Stimulated activated effector memory CD8-positive, alpha-beta T cell treated with anti-CD3 and anti-CD28 coated beads, Interleukin-12 subunit alpha, Interleukin-12 subunit beta, amount 100 ng/mL, for 72 hours (primary cell): ENCODE measurements at regions not wholly inside any gene's neighbourhood (a gene's known extent, or its start where the extent isn't known, plus 50 kb on each side); places are given as distances from the start of the nearest gene placed in this dataset.

Experiments used
- ATAC-seq: fragments of 150-1000 bp; cut with Tn5 transposase; 2 replicates; pipeline ENCODE4 v1.10.0; 2021
- DNase-seq, 2 donors: peaks; one replicate each; pipeline ENCODE4 v3.0.0; 2021 to 2022; ENCODE audit warnings: low spot score in 2 of 2
- H3K27ac Mint-ChIP-seq: one replicate; pipeline ENCODE4 v1.8.0; 2022; ENCODE audit warnings: mild to moderate bottlenecking, mixed read lengths
- H3K36me3 Mint-ChIP-seq: one replicate; pipeline ENCODE4 v1.8.0; 2022; ENCODE audit warnings: mild to moderate bottlenecking, mixed read lengths
- H3K4me1 Mint-ChIP-seq: one replicate; pipeline ENCODE4 v1.8.0; 2022; ENCODE audit warnings: mixed read lengths
- H3K4me3 Mint-ChIP-seq: one replicate; pipeline ENCODE4 v1.8.0; 2022; ENCODE audit warnings: mild to moderate bottlenecking, mixed read lengths
- H3K9me3 Mint-ChIP-seq: one replicate; pipeline ENCODE4 v1.8.0; 2022; ENCODE audit warnings: mixed read lengths

- H3K27ac Mint-ChIP-seq, result no peak overlapping the region
- ATAC-seq (no peak), DNase-seq (no peak)
- H3K4me1 Mint-ChIP-seq, result no peaks in the 10 kb centered on the region
- peaks cover 2% of the 10 kb centered on the region for H3K9me3 Mint-ChIP-seq
- H3K4me3 Mint-ChIP-seq, result no peak overlapping the region
- no peaks in the 10 kb centered on the region for H3K36me3 Mint-ChIP-seq
These were observed 294.8 kb downstream of the RND3 start for GRCh38 chr2:150192701-150193100.

- no peaks in the 10 kb centered on the region for H3K36me3 Mint-ChIP-seq
- H3K9me3 Mint-ChIP-seq, result peaks cover 2% of the 10 kb centered on the region
- H3K27ac Mint-ChIP-seq, result no peak overlapping the region
- DNase-seq (no peak), ATAC-seq (no peak)
- no peaks in the 10 kb centered on the region for H3K4me1 Mint-ChIP-seq
- H3K4me3 Mint-ChIP-seq, result no peak overlapping the region
These were observed 296.1 kb downstream of the RND3 start for GRCh38 chr2:150191349-150191748.

GRCh38 chr2:150190546-150190945 lies 296.9 kb downstream of the RND3 start:
- Mint-ChIP-seq H3K4me1 (no peaks in the 10 kb centered on the region), H3K4me3 (no peak overlapping the region), H3K36me3 (no peaks in the 10 kb centered on the region), H3K27ac (no peak overlapping the region), H3K9me3 (no peaks in the 10 kb centered on the region)
- ATAC-seq, result no peak
- no peak for DNase-seq

GRCh38 chr2:150188800-150189199 lies 298.7 kb downstream of the RND3 start:
- no peaks in the 10 kb centered on the region for H3K4me1 Mint-ChIP-seq
- H3K27ac Mint-ChIP-seq, result no peak overlapping the region
- no peaks in the 10 kb centered on the region for H3K36me3 Mint-ChIP-seq
- peaks cover 3% of the 10 kb centered on the region for H3K9me3 Mint-ChIP-seq
- ATAC-seq (no peak), DNase-seq (no peak)
- H3K4me3 Mint-ChIP-seq, result no peak overlapping the region

GRCh38 chr2:150188177-150188576 lies 299.3 kb downstream of the RND3 start:
- no peak for ATAC-seq
- Mint-ChIP-seq H3K36me3 (no peaks in the 10 kb centered on the region), H3K4me3 (no peak overlapping the region), H3K4me1 (no peaks in the 10 kb centered on the region), H3K27ac (no peak overlapping the region), H3K9me3 (peaks cover 3% of the 10 kb centered on the region)
- DNase-seq, result no peak

- H3K27ac Mint-ChIP-seq, result no peak overlapping the region
- no peaks in the 10 kb centered on the region for H3K36me3 Mint-ChIP-seq
These were observed 304.8 kb downstream of the RND3 start for GRCh38 chr2:150182566-150183235.

GRCh38 chr2:150178591-150178990 lies 308.9 kb downstream of the RND3 start:
- ATAC-seq (no peak), DNase-seq (no peak)
- Mint-ChIP-seq H3K36me3 (no peaks in the 10 kb centered on the region), H3K27ac (no peak overlapping the region), H3K4me3 (no peak overlapping the region), H3K9me3 (no peaks in the 10 kb centered on the region), H3K4me1 (no peaks in the 10 kb centered on the region)

More at GRCh38 chr2:150182566-150183235, 304.8 kb downstream of the RND3 start:
- H3K4me3 Mint-ChIP-seq, result no peak overlapping the region
- H3K4me1 Mint-ChIP-seq, result no peaks in the 10 kb centered on the region
- ATAC-seq (no peak), DNase-seq (no peak)
- H3K9me3 Mint-ChIP-seq, result peaks cover 3% of the 10 kb centered on the region

GRCh38 chr2:150174971-150175421 lies 312.5 kb downstream of the RND3 start:
- Mint-ChIP-seq H3K4me3 (no peak overlapping the region), H3K27ac (no peak overlapping the region), H3K36me3 (no peaks in the 10 kb centered on the region), H3K9me3 (peaks cover 5% of the 10 kb centered on the region), H3K4me1 (no peaks in the 10 kb centered on the region)
- DNase-seq (no peak), ATAC-seq (no peak)

GRCh38 chr2:150174056-150174805 lies 313.2 kb downstream of the RND3 start:
- Mint-ChIP-seq H3K4me1 (no peaks in the 10 kb centered on the region), H3K27ac (no peak overlapping the region), H3K36me3 (no peaks in the 10 kb centered on the region), H3K4me3 (no peak overlapping the region), H3K9me3 (peaks cover 8% of the 10 kb centered on the region)
- DNase-seq (no peak), ATAC-seq (no peak)

GRCh38 chr2:150171065-150171548 lies 316.4 kb downstream of the RND3 start:
- DNase-seq, result no peak
- peaks cover 11% of the 10 kb centered on the region for H3K9me3 Mint-ChIP-seq
- no peak overlapping the region for H3K27ac Mint-ChIP-seq

GRCh38 chr2:150169237-150169629 lies 318.2 kb downstream of the RND3 start:
- Mint-ChIP-seq H3K4me3 (no peak overlapping the region), H3K9me3 (peaks cover 11% of the 10 kb centered on the region), H3K4me1 (no peaks in the 10 kb centered on the region), H3K36me3 (no peaks in the 10 kb centered on the region), H3K27ac (no peak overlapping the region)
- no peak for DNase-seq
- no peak for ATAC-seq

More at GRCh38 chr2:150171065-150171548, 316.4 kb downstream of the RND3 start:
- no peak overlapping the region for H3K4me3 Mint-ChIP-seq
- no peaks in the 10 kb centered on the region for H3K36me3 Mint-ChIP-seq
- no peak for ATAC-seq
- no peaks in the 10 kb centered on the region for H3K4me1 Mint-ChIP-seq

GRCh38 chr2:150168595-150169236 lies 318.8 kb downstream of the RND3 start:
- no peaks in the 10 kb centered on the region for H3K36me3 Mint-ChIP-seq
- H3K4me1 Mint-ChIP-seq, result no peaks in the 10 kb centered on the region
- no peak for ATAC-seq
- no peak overlapping the region for H3K4me3 Mint-ChIP-seq
- DNase-seq, result no peak
- peaks cover 11% of the 10 kb centered on the region for H3K9me3 Mint-ChIP-seq
- H3K27ac Mint-ChIP-seq, result no peak overlapping the region

- Mint-ChIP-seq H3K9me3 (peaks cover 11% of the 10 kb centered on the region), H3K27ac (no peak overlapping the region), H3K36me3 (no peaks in the 10 kb centered on the region), H3K4me3 (no peak overlapping the region), H3K4me1 (no peaks in the 10 kb centered on the region)
- ATAC-seq, result peak; percentile 37
- DNase-seq, result no peak
These were observed 319.8 kb downstream of the RND3 start for GRCh38 chr2:150167711-150168110.

- no peak for ATAC-seq
- Mint-ChIP-seq H3K4me3 (no peak overlapping the region), H3K36me3 (no peaks in the 10 kb centered on the region), H3K9me3 (peaks cover 8% of the 10 kb centered on the region), H3K27ac (no peak overlapping the region), H3K4me1 (no peaks in the 10 kb centered on the region)
- no peak for DNase-seq
These were observed 321.0 kb downstream of the RND3 start for GRCh38 chr2:150166313-150167051.

GRCh38 chr2:150165988-150166312 lies 321.5 kb downstream of the RND3 start:
- peaks cover 7% of the 10 kb centered on the region for H3K9me3 Mint-ChIP-seq
- H3K36me3 Mint-ChIP-seq, result no peaks in the 10 kb centered on the region
- DNase-seq (no peak), ATAC-seq (no peak)
- H3K27ac Mint-ChIP-seq, result no peak overlapping the region
- no peaks in the 10 kb centered on the region for H3K4me1 Mint-ChIP-seq
- no peak overlapping the region for H3K4me3 Mint-ChIP-seq
